ENCODE measurements at regions not wholly inside any gene's neighbourhood (a gene's known extent, or its start where the extent isn't known, plus 50 kb on each side); places are given as distances from the start of the nearest gene placed in this dataset.
A peak's percentile ranks its signal among the peaks of the same experiment; 100 is the strongest.

GRCh38 chr13:57224414-57224813, 57.4 kb downstream of the PRR20E start:
- no peak for DNase-seq

DNA sequence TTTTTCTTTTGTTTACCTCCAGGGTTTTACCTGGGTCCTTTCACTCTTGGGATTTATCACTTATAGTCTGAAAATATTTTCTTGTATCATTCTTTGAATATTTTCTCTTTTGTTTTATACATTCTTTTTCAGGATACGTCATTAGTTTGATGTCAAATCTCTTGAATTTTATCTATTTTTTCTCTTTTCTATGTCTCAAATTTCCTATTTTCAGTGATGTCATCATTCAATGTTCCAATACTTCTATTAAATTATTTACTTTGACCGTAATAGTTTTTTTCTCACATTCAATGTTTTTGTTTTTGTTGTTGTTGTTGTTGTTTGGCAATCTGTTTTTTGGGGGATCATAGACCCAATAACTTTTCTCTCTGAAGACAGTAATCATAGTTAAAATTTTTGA, 83.5 kb downstream of the PRR20E start:
- no peak for DNase-seq

GRCh38 chr13:57253551-57253950, 86.6 kb downstream of the PRR20E start:
- no peak for DNase-seq

DNA sequence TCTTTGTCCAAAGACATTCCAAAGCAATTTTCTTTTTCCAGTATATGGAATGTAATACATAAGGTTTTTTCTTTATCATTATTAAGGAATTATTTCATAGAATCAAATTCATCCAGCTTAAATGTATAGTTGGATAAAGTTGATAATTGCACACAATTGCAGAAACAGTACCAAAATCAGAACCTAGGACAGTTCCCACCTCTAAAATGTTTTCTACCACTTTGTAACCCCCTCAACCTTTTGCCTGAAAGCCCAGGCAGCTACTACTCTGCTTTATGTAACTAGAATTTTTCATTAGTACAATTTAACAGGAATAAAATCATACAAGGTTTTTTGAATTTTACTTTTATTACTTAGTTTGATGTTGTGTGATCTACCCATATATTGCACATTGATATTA, 98.0 kb downstream of the PRR20E start:
- DNase-seq, result no peak

DNA sequence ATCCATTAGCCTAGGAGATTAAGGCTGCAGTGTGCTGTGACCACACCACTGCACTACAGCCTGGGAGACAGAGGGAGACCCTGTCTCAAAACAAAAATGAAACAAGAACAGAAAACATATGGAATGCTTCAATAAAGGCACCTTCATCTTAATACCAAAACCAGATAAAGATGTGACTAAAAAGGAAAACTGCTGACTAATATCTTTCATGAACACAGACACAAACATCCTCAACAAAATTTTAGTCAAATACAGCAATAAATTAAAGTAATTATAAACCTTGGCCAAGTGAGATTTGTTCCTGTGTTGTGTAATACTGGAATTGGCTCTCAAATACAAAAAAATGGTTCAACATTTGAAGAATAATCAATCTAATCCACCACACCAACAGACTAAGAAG, 103.5 kb downstream of the PRR20E start:
- DNase-seq, result no peak

DNA sequence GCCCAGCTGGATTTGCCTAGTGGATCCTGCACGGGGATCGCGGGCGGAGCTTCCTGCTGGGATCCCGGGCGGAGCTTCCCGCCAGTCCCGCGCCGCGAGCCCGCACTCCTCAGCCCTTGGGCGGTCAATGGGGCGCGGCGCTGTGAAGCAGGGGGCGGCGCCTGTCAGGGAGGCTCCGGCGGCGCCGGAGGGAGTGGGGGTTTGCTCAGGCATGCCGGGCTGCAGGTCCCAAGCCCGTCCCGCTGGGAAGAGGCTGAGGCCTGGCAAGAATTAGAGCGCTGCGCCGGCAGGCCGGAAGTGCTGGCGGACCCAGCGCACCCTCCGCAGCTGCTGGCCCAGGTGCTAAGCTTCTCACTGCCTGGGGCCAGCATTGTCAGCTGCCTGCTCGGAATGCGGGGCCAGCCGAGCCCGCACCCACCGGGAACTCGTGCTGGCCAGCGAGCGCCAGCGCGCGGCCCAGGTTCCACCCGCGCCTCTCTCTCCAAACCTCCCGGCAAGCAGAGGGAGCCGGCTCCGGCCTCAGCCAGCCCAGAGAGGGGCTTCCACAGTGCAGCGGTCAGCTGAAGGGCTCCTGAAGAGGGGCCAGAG, 119.6 kb downstream of the PRR20E start:
- peak; percentile 10 for DNase-seq

- no peak for DNase-seq
Observed at GRCh38 chr13:57302604-57303003, 135.6 kb downstream of the PRR20E start.

DNA sequence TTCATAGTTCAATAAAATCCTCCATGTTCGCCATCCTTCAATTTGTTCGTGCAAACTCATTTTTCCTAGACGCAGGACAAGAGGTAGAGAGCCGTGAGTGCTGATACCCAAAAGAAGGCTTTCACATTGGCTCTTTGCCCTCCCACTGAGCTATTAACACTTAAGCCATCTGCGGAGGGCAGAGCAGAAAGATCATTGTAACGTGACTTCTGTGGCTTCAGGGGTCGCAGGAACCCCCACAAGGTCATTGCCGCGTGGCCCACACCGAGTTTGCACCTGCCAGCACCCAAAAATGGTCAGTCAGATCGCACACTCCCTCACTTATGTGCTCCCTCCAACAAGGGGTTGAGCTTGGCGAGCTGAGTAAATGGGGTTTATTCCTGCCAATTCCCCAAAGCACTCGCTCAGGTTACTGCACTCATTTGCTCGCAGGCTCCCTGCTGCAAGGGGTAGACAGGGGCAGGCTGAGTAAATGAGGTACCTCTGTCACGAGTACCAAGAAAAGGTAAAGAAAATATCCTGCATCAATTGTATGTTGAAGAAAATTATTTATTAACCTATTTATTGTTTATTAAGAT, 144.1 kb downstream of the PRR20E start:
- no peak for DNase-seq

DNA sequence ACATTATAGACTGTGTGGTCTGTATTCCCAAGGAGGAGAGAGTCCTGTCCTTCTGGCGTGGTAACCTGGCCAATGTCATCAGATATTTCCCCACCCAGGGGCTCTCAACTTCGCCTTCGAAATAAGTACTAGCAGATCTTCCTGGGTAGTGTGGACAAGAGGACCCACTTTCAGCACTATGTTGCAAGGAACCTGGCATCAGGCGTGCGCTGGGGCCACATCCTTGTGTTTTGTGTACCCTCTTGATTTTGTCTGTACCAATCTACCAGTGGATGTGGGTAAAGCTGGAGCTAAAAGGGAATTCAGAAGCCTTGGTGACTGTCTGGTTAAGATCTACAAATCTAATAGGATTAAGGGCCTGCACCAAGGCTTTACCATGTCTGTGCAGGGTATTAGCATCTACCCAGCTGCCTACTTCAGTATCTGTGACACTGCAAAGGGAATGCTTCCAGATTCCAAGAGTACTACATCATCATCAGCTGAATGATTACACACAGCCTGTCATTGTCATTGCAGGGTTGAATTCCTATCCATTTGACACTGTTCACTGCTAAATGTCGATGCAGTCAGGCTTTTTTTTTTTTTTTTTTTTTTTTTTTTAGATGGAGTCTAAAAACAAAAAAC, 148.0 kb downstream of the PRR20E start:
- DNase-seq, result no peak

DNA sequence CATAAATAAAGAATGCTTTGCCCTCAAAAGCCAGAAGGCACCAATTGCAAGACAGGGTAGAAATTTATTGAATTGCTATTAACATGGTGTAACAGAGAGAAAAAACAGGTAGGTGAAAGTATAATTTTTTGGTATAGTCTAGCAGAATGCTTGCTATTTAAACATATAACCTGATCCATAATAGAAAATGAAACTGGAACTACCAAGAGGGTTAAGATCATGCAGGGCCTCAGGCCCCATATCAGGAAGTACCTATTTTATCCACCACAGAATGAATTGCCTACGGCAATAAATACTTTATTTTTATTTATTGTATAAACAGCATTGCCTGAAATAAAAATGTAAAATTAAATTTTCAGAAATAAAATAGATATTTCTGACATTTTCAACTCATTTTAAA, 159.5 kb downstream of the PRR20E start:
- no peak for DNase-seq

DNA sequence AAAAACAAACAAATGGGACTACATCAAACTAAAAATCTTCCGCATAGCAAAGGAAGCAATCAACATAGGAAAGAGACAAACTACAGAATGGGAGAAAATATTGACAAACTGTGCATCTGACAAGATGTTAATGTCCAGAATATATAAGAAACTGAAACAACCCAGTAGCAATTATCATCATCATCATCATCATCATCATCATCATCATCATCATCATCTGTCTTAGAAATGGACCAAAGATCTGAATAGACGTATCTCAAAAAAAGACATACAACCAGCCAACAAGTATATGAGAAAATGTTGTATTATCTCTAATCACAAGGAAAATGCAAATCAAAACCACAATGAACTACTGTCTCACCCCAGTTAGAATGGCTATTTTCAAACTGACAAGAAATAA, 173.9 kb downstream of the PRR20E start:
- DNase-seq, result no peak

DNA sequence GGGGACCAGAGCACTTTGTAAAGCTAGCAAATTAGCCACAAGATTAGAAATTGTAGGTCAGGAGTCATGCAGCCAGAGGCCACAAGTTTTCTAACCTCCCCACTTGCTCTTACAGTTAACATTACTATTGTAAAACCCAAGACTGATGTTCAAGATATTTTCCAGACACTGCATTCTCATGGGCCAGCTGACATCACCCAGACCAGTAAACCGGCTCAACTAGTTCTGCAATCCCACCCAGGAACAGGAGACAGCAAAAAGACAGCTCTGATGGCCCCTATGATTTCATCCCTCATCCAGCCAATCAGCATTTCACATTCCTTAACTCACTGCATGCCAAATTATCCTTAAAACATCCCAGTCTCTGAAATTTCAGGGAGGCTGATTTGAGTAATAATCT, 178.5 kb downstream of the PRR20E start:
- no peak for DNase-seq

DNA sequence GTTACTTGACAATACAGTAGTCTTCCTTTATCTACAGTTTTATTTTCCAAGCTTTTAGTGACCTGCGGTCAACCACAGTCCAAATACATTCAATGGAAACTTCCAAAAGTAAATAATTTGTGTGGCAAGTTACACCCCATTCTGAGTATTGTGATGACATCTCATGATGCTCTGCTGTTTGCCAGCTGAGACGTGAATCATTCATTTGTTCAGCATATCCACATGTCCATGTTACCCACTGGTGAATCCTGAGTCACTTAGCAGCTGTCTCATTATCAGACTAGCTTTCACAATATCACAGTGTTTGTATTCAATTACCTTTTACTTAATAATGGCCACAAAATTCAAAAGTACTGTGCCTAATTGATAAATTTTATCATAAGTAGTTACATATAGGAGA, 179.8 kb downstream of the PRR20E start:
- no peak for DNase-seq

DNA sequence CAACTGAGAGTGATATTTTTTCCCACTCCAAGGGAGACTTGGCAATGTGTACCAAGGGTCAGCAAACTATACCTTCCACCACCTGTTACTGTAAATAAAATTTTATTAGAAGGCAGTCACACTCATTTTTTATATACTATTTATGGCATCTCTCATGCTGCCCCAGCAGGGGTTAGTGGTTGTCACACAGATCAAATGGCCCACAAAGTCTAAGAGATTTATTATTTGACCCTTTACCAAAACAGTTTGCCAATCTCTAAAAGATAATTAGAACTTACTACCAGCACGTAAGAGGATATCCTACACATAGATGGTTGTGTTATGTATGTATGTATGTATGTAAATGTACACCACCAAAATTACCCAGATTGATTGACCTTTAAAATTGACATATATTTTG, 185.1 kb downstream of the PRR20E start:
- DNase-seq, result no peak

DNA sequence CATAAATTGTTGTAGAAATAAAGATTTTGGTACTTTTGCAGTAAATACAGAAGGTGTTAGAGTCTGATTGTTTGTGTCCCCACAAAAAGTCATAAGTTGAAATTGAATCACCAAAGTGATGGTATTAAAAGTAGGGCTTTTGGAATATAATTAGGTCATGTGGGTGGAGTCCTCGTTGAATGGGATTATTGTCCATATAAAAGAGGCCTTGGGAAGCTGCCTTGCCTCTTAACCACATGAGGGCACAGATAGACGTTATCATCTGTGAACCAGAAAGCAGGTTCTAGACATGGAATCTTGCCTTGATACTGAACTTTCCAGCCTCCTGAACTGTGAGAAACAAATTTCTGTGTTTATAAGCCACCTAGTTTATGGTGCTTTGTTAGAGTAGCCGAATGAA, 186.8 kb downstream of the PRR20E start:
- DNase-seq, result no peak

DNA sequence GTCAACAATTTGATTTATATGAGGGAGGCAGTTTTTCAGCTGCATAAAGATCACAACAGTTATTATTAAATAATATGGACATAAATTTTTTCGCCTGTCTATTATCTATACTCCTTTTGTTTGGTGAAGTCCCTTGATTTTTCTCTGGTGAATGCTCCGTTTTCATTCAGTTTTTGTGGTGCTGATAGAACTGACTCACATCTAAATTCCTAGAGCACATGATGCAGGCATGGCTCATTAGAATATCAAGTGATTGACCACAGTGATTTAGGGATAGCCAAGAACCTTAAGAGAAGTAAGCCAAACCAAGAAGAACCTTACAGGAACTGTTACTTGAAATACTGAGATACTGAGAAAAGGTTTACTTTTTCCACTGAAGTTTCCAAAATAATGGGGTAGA, 208.9 kb downstream of the PRR20E start:
- DNase-seq, result no peak

GRCh38 chr13:57408312-57408711, 223.2 kb upstream of the PCDH17 start:
- DNase-seq, result no peak

DNA sequence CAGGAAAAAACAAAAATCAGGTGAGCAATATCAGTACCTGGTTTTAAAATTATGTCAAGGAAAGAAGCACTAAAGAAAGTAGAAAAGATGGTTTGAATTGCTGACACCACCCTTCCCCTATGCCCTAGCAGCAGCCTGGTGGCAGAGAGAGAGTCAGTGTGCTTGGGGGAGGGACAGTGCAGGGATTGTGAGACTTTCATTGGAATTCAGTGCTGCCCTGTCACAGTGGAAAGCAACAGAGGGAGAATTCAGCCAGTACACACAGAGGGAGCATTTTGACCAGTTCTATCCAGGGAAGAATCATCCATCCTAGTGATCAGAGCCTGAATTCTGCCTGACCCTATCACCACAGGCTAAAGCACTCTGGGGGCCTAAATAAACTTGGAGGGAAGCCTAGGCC, 222.4 kb upstream of the PCDH17 start:
- no peak for DNase-seq

DNA sequence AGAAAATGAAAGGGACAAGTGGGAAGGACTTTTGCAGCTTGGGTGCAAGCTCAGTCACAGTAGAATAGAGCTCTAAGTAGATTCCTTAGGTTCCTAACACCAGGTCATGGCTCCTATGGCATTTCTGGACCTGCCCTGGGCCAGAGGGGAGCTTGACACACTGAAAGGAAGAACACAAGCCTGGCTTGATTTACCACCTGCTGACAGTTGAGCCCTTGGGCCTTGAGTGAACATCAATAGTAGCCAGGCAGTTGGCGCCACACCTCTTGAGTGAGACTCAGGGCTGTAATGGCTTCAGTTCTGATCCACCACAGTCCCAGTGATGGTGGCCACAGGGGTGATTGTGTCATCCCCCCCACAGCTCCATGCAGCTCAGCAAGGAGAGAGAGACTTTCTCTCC, 221.9 kb upstream of the PCDH17 start:
- no peak for DNase-seq

GRCh38 chr13:57418067-57418677, 213.4 kb upstream of the PCDH17 start:
- DNase-seq, result no peak

DNA sequence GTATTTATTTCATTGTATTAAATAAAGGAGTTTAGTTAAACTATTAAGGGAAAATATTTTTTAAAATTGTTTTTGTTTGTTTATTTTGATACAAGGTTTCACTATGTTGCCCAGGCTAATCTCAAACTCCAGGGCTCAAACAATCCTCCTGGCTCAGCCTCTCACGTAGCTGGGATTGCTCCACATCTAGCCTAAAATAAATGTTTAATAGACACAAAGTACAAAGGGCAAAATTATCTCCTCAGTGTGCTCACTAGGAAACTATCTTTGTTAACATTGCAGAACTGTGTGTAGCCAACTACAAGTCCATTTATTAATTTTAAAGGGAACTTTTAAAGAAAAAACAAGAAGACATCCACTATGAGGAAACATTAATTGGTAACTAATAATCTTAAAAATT, 207.2 kb upstream of the PCDH17 start:
- DNase-seq, result no peak

GRCh38 chr13:57425531-57425930, 206.0 kb upstream of the PCDH17 start:
- DNase-seq, result no peak

- no peak for DNase-seq
Observed at GRCh38 chr13:57437587-57437986, 194.0 kb upstream of the PCDH17 start.

- DNase-seq, result no peak
Observed at GRCh38 chr13:57438072-57438471, 193.5 kb upstream of the PCDH17 start.

DNA sequence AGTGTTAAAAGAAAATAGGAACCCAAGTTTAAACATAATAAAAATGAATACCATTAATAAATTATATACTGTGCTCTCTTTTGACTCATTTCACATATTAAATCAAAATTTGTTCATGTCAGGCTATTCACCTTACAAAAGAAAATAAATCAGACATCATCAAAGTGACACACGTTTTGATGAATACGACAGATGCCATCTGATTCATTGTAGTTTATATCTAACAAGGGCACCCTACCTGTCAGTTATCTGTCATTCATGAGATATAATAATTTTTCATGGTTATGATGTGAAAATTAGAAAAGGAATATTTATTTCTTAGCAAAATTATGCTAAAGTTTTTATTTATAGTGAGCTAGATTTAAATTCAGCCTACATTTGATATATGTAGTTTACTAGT, 188.1 kb upstream of the PCDH17 start:
- no peak for DNase-seq
